WTC11 (cell line): ENCODE measurements at regions not wholly inside any gene's neighbourhood (a gene's known extent, or its start where the extent isn't known, plus 50 kb on each side); places are given as distances from the start of the nearest gene placed in this dataset.

ENCODE experiments used
- ATAC-seq: fragments of 200-7000 bp; cut with Tn5 transposase; 2 replicates; pipeline ENCODE4 v1.10.0; 2021; ENCODE audit warnings: mild to moderate bottlenecking, moderate library complexity
- CTCF ChIA-PET: fragments of 300-600 bp; sonication (Branson Sonifier 250); formaldehyde crosslinking; loops from one replicate; lab custom pipeline; 2021; ENCODE audit warnings: antibody characterized with exemption; lab: Charles Lee
- POLR2A ChIA-PET: fragments of 350-600 bp; sonication (Branson Sonifier 250); formaldehyde crosslinking; loops from one replicate; lab custom pipeline; 2021; ENCODE audit warnings: antibody characterized with exemption; lab: Charles Lee
- DNase-seq: peaks from one replicate; pipeline ENCODE4 v3.0.0; 2021; ENCODE audit warnings: low spot score
- H3K27ac Mint-ChIP-seq: 2 replicates; pipeline ENCODE4 v1.8.0; 2021; ENCODE audit warnings: mixed read lengths
- H3K27me3 Mint-ChIP-seq: 2 replicates; pipeline ENCODE4 v1.8.0; 2021; ENCODE audit warnings: low read depth, mild to moderate bottlenecking, moderate library complexity, mixed read lengths
- H3K36me3 Mint-ChIP-seq: 2 replicates; pipeline ENCODE4 v1.8.0; 2021; ENCODE audit warnings: mixed read lengths
- H3K4me1 Mint-ChIP-seq: 2 replicates; pipeline ENCODE4 v1.8.0; 2022; ENCODE audit warnings: mixed read lengths
- H3K4me3 Mint-ChIP-seq: 2 replicates; pipeline ENCODE4 v1.8.0; 2021; ENCODE audit warnings: mild to moderate bottlenecking, moderate library complexity, mixed read lengths
- H3K9me3 Mint-ChIP-seq: 2 replicates; pipeline ENCODE4 v1.8.0; 2021; ENCODE audit warnings: mixed read lengths
- CBFB ChIP-seq: sonication (generic); formaldehyde crosslinking; IDR thresholded peaks from 2 replicates; pipeline ENCODE4 v1.8.1; 2022; ENCODE audit warnings: mild to moderate bottlenecking, low read depth, missing genetic modification reagents
- CDX4 ChIP-seq: fragments of 250-450 bp; sonication (Bioruptor Pico); IDR thresholded peaks from 2 replicates; pipeline ENCODE4 v1.9.0; 2021; ENCODE audit warnings: moderate library complexity, mild to moderate bottlenecking, inconsistent platforms, borderline replicate concordance
- E2F1 ChIP-seq: sonication (generic); formaldehyde crosslinking; IDR thresholded peaks from 2 replicates; pipeline ENCODE4 v1.8.0; 2022; ENCODE audit warnings: mild to moderate bottlenecking, missing genetic modification reagents
- ELF4 ChIP-seq: sonication (generic); formaldehyde crosslinking; IDR thresholded peaks from 2 replicates; pipeline ENCODE4 v1.8.1; 2022; ENCODE audit warnings: low read depth, mild to moderate bottlenecking, moderate library complexity, missing genetic modification reagents
- FOXK1 ChIP-seq: sonication (generic); formaldehyde crosslinking; IDR thresholded peaks from 2 replicates; pipeline ENCODE4 v1.8.0; 2022; ENCODE audit warnings: mild to moderate bottlenecking, moderate library complexity, missing genetic modification reagents
- GRHL2 ChIP-seq: fragments of 250-450 bp; sonication (Bioruptor Pico); IDR thresholded peaks from 2 replicates; pipeline ENCODE4 v1.8.0; 2022; ENCODE audit warnings: mild to moderate bottlenecking, moderate library complexity; ENCODE audit not compliant: insufficient replicate concordance, severe bottlenecking
- HMGA2 ChIP-seq: fragments of 250-450 bp; sonication (Bioruptor Pico); IDR thresholded peaks from 2 replicates; pipeline ENCODE4 v1.4.0; 2021; ENCODE audit warnings: mild to moderate bottlenecking, moderate library complexity
- JAZF1 ChIP-seq: fragments of 250-450 bp; sonication (Bioruptor Pico); IDR thresholded peaks from 2 replicates; pipeline ENCODE4 v1.9.0; 2021; ENCODE audit warnings: moderate library complexity, mild to moderate bottlenecking, inconsistent platforms
- NFE2L1 ChIP-seq: sonication (generic); formaldehyde crosslinking; IDR thresholded peaks from 2 replicates; pipeline ENCODE4 v1.8.1; 2023; ENCODE audit warnings: missing genetic modification reagents
- PRDM15 ChIP-seq: sonication (generic); formaldehyde crosslinking; IDR thresholded peaks from 2 replicates; pipeline ENCODE4 v1.8.0; 2022; ENCODE audit warnings: missing genetic modification reagents
- RELA ChIP-seq: sonication (generic); formaldehyde crosslinking; IDR thresholded peaks from 2 replicates; pipeline ENCODE4 v1.8.1; 2022; ENCODE audit warnings: missing genetic modification reagents, mild to moderate bottlenecking, borderline replicate concordance
- RORB ChIP-seq: fragments of 250-450 bp; sonication (Bioruptor Pico); IDR thresholded peaks from 2 replicates; pipeline ENCODE4 v1.9.0; 2021; ENCODE audit warnings: mild to moderate bottlenecking
- SOX15 ChIP-seq: fragments of 250-450 bp; sonication (Bioruptor Pico); IDR thresholded peaks from 2 replicates; pipeline ENCODE4 v1.9.0; 2021; ENCODE audit warnings: mild to moderate bottlenecking
- ZNF416 ChIP-seq: fragments of 250-450 bp; sonication (Bioruptor Pico); IDR thresholded peaks from 2 replicates; pipeline ENCODE4 v1.9.0; 2021; ENCODE audit warnings: mild to moderate bottlenecking, inconsistent platforms
- ZNF671 ChIP-seq: fragments of 250-450 bp; sonication (Bioruptor Pico); IDR thresholded peaks from 2 replicates; pipeline ENCODE4 v1.8.0; 2021; ENCODE audit warnings: mild to moderate bottlenecking
- TF ChIP-seq, protein P1 (sequence below): sonication (generic); formaldehyde crosslinking; IDR thresholded peaks from 2 replicates; pipeline ENCODE4 v1.8.0; 2022; ENCODE audit warnings: mild to moderate bottlenecking, missing genetic modification reagents
- TF ChIP-seq, protein P2 (sequence below): sonication (generic); formaldehyde crosslinking; IDR thresholded peaks from 2 replicates; pipeline ENCODE4 v1.8.1; 2023; ENCODE audit warnings: mild to moderate bottlenecking, missing genetic modification reagents

DNA sequence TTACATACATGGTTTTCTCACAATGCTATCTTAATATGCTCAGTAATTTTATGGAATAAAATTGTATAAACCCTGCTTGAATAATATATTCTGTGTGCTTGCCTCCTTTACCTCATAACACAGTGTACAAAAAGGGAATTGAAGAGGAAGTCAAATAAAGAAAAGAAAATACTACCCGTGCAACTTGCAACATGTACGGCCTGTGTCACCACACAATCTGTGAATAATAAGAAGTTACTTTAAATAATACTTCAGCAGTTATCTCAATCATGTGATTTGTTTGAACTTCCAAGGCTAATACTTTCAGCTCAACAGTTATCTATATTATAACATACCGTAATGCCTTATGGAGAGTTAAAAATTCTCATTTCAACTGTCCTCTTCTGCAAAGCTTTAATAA is 58.1 kb upstream of the SATB1 start (continued):
- no peak for TF ChIP-seq E2F1 (CRISPR knock-in tag)
- no peak for TF ChIP-seq RORB (CRISPR knock-in tag)
- TF ChIP-seq, all 79 proteins: peak for 0

DNA sequence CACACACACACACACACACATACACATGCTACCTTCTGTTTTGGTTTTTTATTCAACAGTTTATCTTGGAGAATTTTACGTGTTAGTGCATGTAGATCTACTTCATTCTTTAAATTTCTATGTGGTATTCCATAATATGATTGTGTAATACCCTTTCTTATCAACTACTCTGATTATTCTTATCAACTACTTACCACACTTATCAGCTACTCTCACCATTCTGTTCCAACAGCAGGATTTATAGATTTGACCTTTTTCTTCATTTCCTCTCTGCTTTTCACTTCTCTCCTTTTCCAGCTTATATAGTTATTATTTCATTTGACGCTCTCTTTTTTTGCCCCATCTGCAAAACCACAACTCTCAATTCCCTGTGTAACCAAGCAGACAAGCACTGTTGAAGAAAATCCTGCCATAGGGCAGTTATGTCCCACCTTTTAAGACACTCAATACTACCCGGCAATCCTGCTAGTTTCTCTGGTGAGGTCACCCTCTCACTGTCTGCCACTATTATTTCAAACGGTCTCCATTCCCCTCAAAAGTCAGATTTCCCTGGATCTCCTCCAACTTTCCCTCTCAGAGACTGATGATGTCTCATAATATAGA is 56.9 kb upstream of the SATB1 start:
- Mint-ChIP-seq H3K9me3 (no peaks in the 10 kb centered on the region), H3K27me3 (no peaks in the 10 kb centered on the region; the same call in 1 of the 2 replicates), H3K4me3 (no peak overlapping the region), H3K36me3 (no peaks in the 10 kb centered on the region), H3K27ac (no peak overlapping the region), H3K4me1 (no peaks in the 10 kb centered on the region)
- CTCF ChIA-PET: no interaction called here
- ATAC-seq (peak; percentile 46; the same call in 1 of the 2 replicates), DNase-seq (no peak)
- POLR2A ChIA-PET: interaction anchor here (1.2 kb wide), 1 partner anchor 10 kb away, joined by 3 read pairs; no protein-coding TSS in a partner anchor
- no peak for TF ChIP-seq JAZF1
- no peak for TF ChIP-seq SOX15
- TF ChIP-seq E2F1 (CRISPR knock-in tag): no peak
- TF ChIP-seq, protein P1, sequence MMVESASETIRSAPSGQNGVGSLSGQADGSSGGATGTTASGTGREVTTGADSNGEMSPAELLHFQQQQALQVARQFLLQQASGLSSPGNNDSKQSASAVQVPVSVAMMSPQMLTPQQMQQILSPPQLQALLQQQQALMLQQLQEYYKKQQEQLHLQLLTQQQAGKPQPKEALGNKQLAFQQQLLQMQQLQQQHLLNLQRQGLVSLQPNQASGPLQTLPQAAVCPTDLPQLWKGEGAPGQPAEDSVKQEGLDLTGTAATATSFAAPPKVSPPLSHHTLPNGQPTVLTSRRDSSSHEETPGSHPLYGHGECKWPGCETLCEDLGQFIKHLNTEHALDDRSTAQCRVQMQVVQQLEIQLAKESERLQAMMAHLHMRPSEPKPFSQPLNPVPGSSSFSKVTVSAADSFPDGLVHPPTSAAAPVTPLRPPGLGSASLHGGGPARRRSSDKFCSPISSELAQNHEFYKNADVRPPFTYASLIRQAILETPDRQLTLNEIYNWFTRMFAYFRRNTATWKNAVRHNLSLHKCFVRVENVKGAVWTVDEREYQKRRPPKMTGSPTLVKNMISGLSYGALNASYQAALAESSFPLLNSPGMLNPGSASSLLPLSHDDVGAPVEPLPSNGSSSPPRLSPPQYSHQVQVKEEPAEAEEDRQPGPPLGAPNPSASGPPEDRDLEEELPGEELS: no peak
- no peak for TF ChIP-seq ZNF671
- no peak for TF ChIP-seq CBFB (CRISPR knock-in tag)
- TF ChIP-seq CDX4 (CRISPR knock-in tag): no peak
- no peak for TF ChIP-seq NFE2L1 (CRISPR knock-in tag)
- TF ChIP-seq GRHL2 (CRISPR knock-in tag): no peak
- TF ChIP-seq, protein P2, sequence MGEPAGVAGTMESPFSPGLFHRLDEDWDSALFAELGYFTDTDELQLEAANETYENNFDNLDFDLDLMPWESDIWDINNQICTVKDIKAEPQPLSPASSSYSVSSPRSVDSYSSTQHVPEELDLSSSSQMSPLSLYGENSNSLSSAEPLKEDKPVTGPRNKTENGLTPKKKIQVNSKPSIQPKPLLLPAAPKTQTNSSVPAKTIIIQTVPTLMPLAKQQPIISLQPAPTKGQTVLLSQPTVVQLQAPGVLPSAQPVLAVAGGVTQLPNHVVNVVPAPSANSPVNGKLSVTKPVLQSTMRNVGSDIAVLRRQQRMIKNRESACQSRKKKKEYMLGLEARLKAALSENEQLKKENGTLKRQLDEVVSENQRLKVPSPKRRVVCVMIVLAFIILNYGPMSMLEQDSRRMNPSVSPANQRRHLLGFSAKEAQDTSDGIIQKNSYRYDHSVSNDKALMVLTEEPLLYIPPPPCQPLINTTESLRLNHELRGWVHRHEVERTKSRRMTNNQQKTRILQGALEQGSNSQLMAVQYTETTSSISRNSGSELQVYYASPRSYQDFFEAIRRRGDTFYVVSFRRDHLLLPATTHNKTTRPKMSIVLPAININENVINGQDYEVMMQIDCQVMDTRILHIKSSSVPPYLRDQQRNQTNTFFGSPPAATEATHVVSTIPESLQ (CRISPR knock-in tag): no peak
- no peak for TF ChIP-seq PRDM15
- no peak for TF ChIP-seq ZNF416 (CRISPR knock-in tag)
- no peak for TF ChIP-seq ELF4 (CRISPR knock-in tag)
- TF ChIP-seq RELA (CRISPR knock-in tag): no peak
- no peak for TF ChIP-seq FOXK1
- TF ChIP-seq HMGA2 (CRISPR knock-in tag): no peak
